Eye (tissue), 1 donor: ENCODE measurements at regions not wholly inside any gene's neighbourhood (a gene's known extent, or its start where the extent isn't known, plus 50 kb on each side); places are given as distances from the start of the nearest gene placed in this dataset.

Source experiments
- DNase-seq: peaks from one replicate; pipeline ENCODE4 v3.0.0-alpha.2; 2015

DNA sequence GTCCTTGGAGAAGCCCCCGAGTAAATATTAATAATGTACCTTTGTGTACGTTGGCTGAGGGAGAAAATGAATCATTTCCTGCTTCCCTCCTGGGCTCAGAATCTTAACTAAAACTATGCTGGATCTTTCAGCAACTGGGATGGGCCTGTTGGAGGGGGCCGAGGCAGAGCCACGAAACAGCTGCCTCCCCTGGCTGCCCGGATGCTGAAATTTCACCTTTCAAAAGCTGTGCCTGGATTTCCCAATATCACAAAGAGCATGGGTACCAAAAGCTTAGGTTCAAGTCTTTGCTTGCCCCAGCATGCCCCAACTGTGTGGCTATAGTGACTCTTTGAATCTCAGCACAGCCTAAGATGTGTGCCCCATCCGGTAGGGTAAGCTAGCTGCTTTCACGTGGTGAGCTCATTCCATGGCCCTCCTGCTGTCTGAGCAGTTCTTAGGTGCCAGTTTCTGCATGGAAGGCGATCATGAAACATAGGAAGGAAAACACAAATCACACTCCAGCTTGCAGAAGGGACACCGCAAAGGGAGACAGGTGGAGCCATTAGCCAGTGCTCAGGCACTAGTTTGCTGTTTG is 473.5 kb downstream of the PTPRU start:
- DNase-seq: no peak

DNA sequence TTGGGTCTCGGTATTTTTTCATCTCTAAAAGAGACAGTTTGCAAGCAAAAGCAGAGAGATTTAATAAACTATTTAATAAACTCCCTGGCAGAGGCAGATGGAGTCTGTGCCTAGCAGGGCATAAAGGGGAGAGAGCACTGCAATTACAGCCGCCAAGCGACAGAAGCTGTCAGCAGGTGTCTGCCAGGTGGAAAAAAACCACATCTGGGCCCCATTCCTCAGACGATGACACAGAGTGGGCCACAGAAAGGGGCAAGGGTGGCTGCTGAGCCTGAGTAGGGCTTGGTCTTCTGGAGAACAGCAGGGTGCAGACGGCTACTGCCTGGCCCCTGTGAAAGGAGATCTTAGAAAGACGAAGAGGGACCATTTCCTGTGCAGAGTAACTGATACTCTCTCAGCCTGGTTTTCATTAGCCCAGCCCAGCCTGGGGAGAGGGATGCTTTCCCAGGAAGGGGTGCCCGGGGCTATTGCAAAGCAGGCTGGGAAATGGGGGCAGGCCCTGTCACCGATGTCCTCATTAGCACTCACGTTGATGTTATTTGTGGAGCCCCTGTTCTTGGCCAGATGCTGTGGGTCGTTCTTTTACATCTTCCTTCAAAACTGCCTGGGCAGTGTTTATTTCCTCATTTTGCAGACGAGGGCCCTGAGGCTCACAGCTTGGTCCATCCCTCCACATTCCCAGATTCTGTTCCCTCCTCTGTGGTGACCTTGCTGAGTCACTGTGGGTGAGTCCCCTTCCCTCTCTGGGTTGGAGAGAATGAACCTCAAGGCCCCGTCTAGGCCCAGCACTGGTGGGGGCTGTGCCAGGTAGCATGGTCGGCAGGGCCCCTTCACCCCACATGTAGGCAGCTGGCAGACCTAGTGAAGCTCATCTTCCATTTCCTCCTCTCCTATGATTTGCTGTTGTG is 472.7 kb downstream of the PTPRU start:
- DNase-seq: peak; percentile 70

DNA sequence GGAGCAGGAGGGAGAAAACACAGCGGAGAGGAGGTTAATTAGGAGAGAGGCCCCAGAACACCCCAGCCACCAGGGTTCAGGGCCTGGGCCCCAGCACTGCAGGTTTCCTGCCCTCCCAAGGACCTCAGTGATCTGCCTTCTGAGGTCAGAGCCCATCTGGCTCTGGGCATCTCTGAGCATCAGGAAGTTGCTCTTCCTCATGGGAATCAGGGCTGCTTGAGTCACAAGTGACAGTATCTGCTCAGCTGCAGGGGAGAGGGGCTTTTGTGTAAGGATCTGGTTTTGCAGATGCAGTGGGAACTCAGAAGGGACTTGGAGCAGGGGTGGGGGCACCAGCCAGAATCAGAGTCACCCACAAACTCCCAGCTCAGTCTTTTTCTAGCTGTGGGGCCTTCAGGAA is 472.1 kb downstream of the PTPRU start:
- peak; percentile 67 for DNase-seq

DNA sequence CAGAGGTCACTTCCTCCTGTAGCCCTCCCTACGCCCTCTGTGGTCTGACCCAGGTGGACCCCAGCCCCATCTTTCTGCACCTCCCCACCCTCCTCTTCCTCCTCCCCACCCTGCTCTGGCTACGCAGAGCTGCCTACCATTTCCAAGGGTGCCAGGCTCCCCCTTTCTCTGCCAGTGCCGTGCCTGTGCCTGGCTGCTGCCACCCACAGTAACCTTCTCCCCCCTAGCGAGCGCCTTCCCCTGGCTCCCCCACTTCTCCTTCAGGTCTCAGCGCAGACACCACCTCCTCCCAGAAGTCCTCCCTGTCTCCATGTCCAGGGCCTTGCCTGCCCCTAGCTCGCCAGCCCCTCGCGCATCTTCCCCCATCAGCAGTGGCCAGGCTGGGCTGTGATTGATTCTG is 471.5 kb downstream of the PTPRU start:
- DNase-seq: no peak

DNA sequence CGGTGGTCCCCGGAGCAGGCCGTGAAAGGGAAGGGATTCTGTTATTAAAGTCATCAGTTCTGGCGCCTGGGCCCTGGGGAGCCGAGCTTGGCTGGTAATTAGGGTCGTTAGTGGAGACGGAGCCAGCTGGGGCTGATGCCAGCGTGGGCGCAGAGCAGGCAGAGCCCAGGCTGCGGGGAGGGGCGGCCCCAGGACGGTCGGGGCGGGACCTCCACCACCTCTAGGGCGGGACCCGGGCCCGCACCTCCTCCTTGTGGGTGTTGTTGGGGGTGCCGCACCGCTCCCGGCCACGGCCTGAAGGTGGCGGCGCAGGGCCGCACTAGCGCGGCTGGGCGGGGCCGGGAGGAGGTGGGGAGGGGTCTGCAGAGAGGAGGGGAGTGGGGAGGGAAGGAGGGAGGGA is 470.6 kb downstream of the PTPRU start:
- peak; percentile 90 for DNase-seq

DNA sequence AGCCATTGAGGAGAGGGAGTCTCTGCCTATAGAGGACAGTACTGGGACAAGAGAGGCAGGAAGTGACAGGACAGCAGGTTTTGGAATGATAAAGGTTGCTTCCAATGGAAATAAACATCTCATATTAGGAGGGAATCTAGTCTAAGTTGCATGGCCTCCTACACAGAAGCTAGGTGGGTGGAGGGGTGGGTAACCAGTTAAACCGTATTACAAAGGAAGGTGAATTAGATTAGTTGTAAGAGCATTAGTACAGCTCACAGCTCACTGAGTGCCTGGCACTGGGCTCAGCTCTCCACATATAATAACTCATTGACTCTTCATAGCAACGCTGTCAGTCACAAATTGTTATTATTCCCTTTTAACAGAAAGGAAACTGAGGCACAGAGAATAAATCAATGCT is 468.1 kb downstream of the PTPRU start:
- DNase-seq: no peak

DNA sequence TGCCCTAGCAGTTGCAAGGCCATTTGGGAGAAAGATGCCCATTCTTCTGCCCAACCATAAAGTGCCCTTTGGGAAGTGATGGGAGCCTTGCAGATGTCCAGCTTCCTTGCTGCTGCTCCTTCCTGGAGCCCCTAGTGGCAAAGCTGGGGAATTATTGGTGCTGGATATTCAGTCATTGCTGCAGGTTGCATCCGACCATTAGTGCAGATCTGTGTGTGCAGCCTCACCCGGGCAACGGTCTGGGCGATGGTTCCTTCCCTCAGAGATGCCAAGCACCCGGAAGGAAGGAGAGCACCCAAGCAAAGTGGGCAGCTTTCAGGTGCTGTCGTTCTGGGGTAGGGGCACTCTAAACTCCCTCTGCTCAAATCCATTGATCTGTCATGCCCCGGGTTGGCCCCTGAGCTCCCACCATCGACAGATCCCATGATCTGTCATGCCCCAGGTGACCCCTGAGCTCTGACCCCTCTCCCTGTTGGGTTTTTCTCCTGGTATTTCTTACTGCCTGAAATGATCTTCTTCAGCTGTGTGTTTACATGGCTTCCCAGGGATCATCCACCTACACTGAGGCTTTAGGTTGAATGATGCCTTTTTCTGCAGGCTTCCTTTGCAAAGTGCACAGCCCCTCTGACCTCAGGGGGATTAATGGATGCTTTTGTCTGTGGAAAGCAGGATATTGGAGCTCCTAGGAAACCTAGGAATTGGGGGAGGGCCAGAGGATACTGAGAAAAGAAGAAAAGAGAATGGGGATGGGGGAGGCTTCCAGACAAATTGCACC is 467.5 kb downstream of the PTPRU start:
- peak; percentile 68 for DNase-seq

DNA sequence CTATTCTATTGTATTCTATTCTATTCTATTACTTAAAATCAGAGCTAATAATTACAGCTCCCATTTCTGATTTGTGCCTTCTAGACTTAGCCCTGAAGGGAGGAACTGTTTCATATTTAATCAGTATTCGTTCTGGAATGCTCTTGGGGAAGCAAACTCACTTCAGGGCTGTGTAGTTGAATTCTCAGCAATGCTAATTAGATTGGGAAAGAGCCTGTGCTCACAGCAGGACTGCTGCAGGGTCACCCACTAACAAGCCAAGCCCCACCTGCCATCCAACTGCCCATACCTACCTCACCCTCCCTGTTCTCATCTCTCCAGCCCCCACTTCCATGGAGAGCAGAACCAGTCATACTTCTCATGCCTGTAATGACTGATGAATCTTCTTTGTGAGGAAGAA is 464.2 kb downstream of the PTPRU start:
- DNase-seq: no peak

DNA sequence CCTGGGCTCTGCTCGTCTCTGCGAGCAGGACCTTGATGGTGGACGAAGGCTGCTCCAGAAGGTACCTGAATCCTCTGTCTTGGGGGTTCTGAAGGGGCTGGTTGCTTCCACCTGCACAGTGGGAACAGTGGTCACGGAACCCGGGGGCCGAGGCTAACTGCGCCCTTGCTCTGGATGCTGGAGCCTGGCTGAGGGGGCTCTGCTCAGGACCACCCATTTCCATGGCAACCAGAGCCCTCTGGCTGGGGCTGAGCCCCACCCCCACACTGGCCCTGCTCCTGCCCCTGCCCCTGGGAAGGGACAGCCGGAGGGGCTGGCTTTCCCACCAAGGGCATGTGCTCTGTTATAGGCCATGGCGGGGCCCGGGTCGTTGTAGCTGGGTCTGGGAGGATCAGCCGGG is 462.3 kb downstream of the PTPRU start:
- no peak for DNase-seq

DNA sequence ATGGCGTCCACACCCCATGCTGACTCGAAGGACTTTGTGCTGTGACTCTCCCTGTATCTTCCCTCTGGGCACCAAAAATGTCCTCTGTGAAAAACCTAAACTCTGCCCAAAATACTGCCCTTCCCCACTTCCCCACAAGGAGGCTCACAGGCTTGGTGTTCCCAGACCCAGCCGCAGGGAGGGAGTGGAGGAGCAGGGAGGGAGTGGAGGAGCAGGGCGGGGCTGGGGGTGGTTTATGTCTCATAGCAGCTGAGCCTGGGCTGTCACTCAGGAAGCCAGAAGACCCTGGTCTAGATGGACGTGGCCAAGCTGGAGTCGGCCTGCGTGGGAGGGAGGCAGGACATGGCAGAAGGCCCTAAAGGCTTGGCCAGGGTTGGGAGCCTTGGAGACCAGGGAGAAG is 461.7 kb downstream of the PTPRU start:
- peak; percentile 87 for DNase-seq

DNA sequence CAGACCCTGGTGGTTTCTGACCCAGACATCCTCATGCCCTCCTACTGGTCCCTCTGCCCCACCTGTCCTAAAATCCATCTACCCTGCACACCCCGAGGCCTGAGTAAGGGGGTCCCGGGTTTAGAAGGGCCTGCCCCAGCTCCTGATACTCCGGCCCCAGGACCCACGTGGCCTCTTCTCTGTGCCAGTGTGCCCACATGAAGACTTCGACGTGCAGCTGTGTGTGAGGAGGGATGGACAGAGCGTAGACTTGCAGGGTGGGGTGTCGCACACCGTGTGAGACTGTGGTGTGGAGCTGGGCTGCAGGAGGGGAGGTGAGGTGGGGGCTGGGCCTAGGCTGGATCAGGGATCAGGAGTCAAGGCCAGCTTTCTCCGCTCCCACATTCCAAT is 461.1 kb downstream of the PTPRU start:
- DNase-seq: no peak

DNA sequence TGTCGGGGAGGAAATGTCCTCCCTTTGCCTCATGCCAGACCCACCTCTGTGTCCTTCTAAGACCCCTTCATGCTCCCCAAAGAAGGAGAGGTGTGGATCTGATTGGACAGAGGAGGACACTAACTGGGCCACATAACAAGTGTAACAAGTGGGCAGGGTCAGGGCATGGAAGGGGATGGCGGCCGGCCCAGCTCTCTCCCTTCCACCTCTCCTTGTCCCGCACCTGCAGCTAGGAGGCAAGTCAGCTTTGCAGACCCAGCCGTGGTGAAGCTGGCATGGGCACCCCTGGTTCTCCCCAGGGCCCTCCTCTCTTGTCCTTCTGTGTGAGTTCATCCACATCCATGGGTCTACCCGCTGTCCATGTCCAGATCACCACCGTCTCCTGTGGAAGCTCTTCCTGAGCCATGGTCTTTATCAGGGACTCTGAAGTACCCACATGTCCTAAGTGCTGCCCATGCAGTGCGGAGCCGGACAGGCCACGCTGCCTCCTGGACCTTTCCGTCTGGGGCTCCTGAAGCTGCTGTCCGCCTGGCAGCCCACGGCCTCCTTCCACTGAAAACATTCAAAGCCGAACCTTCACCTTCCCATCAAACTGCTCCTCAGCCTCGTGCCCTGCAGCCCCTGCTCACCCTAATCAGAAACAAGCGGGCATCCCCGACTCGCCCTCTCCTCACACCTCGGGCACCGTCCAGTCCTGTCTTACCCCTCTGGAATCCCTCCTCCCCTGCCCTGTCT is 460.5 kb downstream of the PTPRU start:
- no peak for DNase-seq

DNA sequence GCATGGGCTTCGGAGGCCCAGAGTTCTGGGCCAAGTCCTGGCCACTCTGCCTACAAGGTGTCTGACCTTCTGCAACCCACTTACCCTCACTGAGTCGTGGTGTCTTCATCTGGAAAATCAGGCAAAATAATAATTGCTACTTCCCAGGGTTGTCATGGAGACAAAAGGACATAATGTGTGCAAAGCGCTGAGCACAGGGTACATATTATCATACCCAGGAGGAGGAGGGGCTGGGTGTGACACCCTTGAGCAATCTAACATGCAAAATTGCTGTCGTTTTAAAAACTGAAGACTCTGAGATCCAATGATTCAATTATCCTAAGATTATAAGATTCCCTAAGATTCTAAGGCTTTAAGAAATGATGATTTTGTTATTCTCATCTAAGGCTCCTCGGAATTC is 459.5 kb downstream of the PTPRU start:
- no peak for DNase-seq

DNA sequence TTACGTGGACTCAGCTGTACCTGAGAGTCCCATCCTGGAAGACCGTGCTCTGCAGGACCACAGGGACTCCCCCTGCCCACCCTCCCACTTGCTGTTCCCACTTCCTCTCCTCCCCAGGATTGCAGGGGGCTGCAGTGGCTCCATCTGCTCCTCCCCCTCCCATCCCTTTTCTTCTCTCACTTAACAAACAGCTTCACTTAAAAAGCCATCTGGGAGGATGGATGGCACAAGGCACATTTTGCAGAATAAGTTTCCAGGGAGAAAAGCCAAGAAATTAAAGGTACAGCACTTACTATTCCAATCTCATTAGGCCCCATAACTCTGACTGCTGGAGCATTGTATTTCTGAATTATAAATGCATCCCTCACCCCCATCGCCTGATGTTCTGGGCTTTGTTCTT is 458.7 kb downstream of the PTPRU start:
- no peak for DNase-seq

DNA sequence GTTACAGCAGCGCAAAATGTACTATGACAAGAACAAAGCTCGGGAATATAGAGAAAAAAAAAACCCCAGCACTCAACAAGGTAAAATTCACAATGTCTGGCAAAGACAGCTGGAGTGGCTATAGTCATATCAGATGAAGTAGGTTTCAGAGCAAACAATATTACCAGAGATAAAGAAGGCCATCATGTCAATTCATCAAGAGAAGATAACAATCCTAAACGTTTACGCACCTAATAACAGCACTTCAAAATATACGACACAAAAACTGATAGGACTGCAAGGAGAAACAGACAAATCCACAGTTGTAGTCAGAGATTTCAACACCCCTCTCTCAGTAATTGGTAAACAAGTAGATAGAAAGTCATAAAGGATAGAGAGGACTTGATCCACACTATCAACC is 455.2 kb downstream of the PTPRU start:
- no peak for DNase-seq

DNA sequence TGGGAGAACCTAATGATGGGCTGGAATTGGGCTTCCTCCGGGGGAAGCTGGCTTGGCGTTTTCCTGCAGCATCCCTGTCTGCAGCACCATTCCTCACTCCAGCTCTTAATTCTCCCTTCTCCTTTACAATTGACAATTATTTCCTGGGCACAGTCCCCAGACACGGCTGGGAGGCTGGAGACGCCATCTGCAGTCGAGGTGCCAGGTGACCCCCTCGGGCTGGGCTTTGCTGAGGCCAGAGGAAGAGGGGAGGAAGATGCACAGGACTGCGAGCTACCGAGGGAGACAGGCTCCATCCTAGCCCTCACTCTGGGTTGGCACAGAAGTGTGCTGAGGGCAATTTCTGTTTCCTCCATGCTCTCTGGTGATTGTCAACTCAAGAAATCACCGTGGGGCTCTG is 453.8 kb downstream of the PTPRU start:
- no peak for DNase-seq

DNA sequence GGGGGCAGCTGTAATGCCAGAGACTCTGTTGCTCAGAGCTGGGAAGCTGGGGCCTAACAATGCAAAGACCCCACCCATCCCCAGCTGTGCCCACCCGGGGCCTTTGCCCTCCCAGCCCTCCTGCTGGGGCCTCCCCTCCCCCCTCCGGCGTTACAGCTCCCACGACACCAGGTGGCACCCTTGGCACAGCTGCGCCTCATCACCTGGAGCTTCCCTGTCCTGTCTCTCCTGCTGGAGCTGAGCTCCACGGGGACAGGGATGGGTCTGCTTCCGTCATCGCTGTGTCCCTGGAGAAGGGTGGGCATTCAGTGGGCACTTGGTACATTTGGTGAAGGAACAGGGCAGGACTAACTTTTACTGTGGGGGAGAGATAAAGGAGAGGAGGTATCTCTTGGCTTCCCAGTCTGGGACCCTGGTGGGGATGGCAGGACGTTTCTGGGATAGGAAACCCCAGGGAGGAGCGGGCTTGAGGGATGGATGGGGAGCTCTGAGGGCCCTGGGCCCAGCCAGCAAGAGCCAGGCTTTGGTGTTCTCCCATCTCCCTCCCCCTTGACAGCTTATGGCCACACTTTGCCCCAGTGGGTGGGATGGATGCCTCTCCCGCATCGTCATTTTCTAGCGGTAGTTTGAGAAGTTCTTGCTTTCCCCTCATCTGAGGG is 453.2 kb downstream of the PTPRU start:
- no peak for DNase-seq

DNA sequence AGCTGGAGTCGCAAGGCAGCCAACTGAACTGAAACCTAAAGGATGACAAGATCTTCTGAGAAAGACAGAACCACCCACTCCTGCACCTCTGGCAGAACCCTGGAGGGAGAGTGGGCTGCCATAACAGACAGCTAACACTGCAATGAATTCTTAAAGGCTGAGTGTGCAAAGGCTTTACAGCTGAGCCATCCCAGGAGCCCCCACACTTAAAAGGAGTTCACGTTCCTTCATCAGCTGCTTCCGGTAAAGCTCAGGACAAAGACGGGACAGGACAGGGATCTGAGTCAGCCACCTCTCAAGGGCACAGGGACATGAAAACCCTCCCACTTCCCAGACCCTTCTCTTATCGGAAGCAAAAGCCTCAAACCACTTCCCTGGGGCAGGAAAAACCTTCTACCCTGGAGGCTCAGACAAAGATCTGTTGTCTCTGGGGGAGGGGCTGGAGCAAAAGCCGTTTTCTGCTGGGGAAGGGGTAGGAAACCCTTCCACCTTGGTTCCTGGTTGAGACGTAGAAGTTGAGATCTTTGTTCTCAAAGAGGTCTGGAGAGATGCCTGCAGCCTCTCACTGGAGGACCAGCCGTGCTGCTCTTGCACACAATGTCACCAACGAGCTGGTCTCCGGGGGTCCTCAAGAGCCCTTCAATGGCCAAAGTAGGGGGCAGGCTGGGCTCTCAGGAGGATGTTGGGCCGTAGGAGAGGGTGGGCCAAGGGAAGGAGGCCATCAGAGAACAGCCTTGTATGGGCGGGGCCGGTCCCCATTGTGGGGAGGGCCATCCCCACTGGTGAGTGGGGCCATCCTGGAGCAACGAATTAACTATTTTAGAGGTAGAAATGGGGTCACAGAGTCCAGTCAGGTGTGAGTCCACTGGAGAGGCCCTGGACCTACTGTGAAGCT is 452.4 kb downstream of the PTPRU start:
- DNase-seq: no peak

DNA sequence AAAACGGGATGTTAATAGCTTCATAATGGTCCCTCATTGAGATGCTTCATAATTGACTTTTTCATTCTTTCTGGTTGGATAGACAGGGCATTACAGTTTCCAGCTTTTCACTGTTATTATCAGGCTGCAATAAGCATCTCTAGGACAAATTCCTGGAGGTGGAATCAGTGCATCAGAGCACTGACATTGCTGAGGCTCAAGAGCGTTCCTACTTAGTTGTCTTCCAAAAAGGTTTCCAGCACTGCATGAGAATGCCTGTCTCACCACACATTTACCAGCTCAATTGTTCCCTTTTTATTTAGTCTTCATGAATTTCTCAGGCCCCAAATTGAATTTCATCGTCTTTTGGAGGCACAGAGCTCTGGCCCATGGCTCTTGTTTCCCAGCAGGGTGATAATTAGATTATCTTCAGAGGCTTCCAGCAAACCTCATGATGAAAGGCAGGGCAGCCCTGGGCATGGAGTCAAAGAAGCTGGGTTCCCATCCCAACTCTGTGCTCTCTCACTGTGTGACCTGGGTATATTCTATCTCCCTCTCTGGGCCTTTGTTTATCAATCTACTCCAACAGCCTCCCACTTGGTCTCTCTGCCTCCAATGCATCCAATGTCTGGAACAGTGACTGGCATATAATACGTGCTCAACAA is 451.4 kb downstream of the PTPRU start:
- no peak for DNase-seq

DNA sequence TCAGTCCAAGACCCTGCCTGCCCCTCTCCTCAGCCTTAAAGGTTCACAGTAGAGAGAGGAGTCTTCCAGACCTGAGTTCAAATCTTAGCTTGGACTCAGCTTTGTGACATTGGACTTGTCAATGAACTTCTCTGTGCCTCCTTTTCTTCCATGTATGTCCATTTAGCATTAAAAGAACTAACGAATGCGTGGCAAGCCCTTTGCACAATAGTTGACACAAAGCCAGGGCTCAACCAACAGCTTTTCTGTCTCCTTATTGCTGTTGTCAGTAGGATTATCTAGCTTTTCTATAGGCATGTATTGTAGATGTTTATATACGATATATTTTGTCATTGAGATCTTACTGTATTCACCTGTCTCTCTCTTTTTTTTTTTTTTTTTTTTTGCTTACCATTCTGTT is 450.8 kb downstream of the PTPRU start:
- DNase-seq: no peak
